ENCODE measurements at regions not wholly inside any gene's neighbourhood (a gene's known extent, or its start where the extent isn't known, plus 50 kb on each side); places are given as distances from the start of the nearest gene placed in this dataset.

GRCh38 chr17:72175787-72176515 lies 55.1 kb downstream of the SOX9 start:
- TF ChIP-seq CTCF (conservative IDR thresholded peaks at IDR 0.05): no peak
- peak overlapping the region; percentile 8; the same call in 1 of the 2 replicates for H3K27ac ChIP-seq

GRCh38 chr17:72176516-72176851 lies 55.7 kb downstream of the SOX9 start:
- no peak for TF ChIP-seq CTCF (conservative IDR thresholded peaks at IDR 0.05)
- H3K27ac ChIP-seq: 0 out of 2 replicates have a peak overlapping the region, but pooled peaks have one; percentile 8

GRCh38 chr17:72176951-72177660 lies 56.3 kb downstream of the SOX9 start:
- no peak overlapping the region for H3K27ac ChIP-seq
- no peak for TF ChIP-seq CTCF (conservative IDR thresholded peaks at IDR 0.05)

GRCh38 chr17:72177738-72178137 lies 56.9 kb downstream of the SOX9 start:
- no peak for TF ChIP-seq CTCF (conservative IDR thresholded peaks at IDR 0.05)
- H3K27ac ChIP-seq: no peak overlapping the region

- no peak for TF ChIP-seq CTCF (conservative IDR thresholded peaks at IDR 0.05)
- peak overlapping the region; percentile 84 for H3K27ac ChIP-seq
Observed at GRCh38 chr17:72182371-72182873, 61.6 kb downstream of the SOX9 start.

GRCh38 chr17:72183194-72183685 lies 62.4 kb downstream of the SOX9 start:
- H3K27ac ChIP-seq: peak overlapping the region; percentile 84
- no peak for TF ChIP-seq CTCF (conservative IDR thresholded peaks at IDR 0.05)

- H3K27ac ChIP-seq: peak overlapping the region; percentile 84; the same call in 1 of the 2 replicates
- no peak for TF ChIP-seq CTCF (conservative IDR thresholded peaks at IDR 0.05)
Observed at GRCh38 chr17:72184805-72185204, 64.0 kb downstream of the SOX9 start.
